Parathyroid adenoma (tissue), 2 donors: ENCODE measurements at regions not wholly inside any gene's neighbourhood (a gene's known extent, or its start where the extent isn't known, plus 50 kb on each side); places are given as distances from the start of the nearest gene placed in this dataset.

Experiments used
- H2AFZ ChIP-seq: fragments of 300-600 bp; sonication (generic); one replicate; pipeline ENCODE4 v1.7.0; 2017; ENCODE audit warnings: antibody characterized with exemption, mild to moderate bottlenecking
- H3K27ac ChIP-seq: fragments of 300-600 bp; sonication (generic); one replicate; pipeline ENCODE4 v1.7.0; 2017
- H3K27me3 ChIP-seq: fragments of 300-600 bp; sonication (generic); one replicate; pipeline ENCODE4 v1.7.0; 2017; ENCODE audit warnings: low read length; ENCODE audit not compliant: control insufficient read depth, insufficient read depth
- H3K36me3 ChIP-seq: fragments of 300-600 bp; sonication (generic); one replicate; pipeline ENCODE4 v1.7.0; 2017; ENCODE audit warnings: low read length; ENCODE audit not compliant: control insufficient read depth, insufficient read depth
- H3K4me1 ChIP-seq: fragments of 300-600 bp; sonication (generic); one replicate; pipeline ENCODE4 v1.7.0; 2017; ENCODE audit warnings: control low read depth
- H3K4me2 ChIP-seq: fragments of 300-600 bp; sonication (generic); one replicate; pipeline ENCODE4 v1.7.0; 2017; ENCODE audit warnings: low read length
- H3K4me3 ChIP-seq: fragments of 300-600 bp; sonication (generic); one replicate; pipeline ENCODE4 v1.7.0; 2017; ENCODE audit warnings: low read depth, low read length
- H3K79me2 ChIP-seq: fragments of 300-600 bp; sonication (generic); one replicate; pipeline ENCODE4 v1.7.0; 2017; ENCODE audit warnings: control low read depth
- H3K9ac ChIP-seq: fragments of 300-600 bp; sonication (generic); one replicate; pipeline ENCODE4 v1.7.0; 2017; ENCODE audit warnings: mild to moderate bottlenecking
- H3K9me3 ChIP-seq: fragments of 300-600 bp; sonication (generic); one replicate; pipeline ENCODE4 v1.7.0; 2017; ENCODE audit warnings: low read length; ENCODE audit not compliant: control insufficient read depth
- TF ChIP-seq, protein P1 (sequence below): fragments of 300-600 bp; sonication (generic); IDR thresholded peaks from one replicate; pipeline ENCODE4 v1.7.0; 2017; ENCODE audit warnings: antibody characterized with exemption, mild to moderate bottlenecking
- donor health status: primary hyperparathyroidism.

DNA sequence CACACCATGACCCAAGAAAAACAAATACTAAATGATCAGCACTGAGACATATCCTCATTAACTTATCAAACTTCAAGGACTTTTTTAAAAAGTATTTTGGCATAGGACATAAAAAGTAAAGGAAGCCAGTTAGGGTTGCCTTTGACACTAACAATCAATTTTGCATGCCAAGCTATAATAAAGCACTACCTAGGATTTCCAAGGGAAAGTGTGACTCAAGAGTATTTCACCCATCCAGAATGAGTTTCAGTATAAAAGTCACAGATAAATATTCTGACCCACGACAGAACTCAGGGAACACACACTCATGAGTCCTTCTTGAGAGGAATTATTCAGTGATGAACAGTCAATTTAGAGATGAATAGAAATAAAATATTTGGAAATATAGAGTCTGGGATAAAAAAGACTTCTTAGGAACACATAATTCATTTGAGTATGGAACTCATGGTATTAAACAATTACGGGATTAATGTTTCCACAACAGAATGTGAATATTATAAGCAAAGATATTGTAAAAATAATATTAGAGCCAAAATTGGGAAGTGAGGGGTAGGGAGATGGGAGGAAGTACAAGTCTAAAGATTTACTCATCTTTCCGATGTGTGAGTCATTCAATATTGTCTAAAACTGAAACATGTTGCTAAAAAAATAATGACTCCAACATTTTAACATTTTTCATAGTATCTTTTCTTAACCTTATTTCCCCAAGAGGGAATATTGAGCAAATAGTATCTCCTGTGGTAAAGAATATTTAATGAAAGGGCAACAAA, 143.5 kb upstream of the LNX1 start:
- Histone ChIP-seq H3K27ac (no peak overlapping the region), H3K4me3 (no peak overlapping the region), H3K9me3 (no peaks in the 10 kb centered on the region), H3K27me3 (no peaks in the 10 kb centered on the region), H3K4me1 (no peaks in the 10 kb centered on the region), H2AFZ (no peak overlapping the region), H3K4me2 (no peak overlapping the region), H3K79me2 (no peaks in the 10 kb centered on the region), H3K9ac (no peak overlapping the region), H3K36me3 (no peaks in the 10 kb centered on the region)
- TF ChIP-seq, protein P1, sequence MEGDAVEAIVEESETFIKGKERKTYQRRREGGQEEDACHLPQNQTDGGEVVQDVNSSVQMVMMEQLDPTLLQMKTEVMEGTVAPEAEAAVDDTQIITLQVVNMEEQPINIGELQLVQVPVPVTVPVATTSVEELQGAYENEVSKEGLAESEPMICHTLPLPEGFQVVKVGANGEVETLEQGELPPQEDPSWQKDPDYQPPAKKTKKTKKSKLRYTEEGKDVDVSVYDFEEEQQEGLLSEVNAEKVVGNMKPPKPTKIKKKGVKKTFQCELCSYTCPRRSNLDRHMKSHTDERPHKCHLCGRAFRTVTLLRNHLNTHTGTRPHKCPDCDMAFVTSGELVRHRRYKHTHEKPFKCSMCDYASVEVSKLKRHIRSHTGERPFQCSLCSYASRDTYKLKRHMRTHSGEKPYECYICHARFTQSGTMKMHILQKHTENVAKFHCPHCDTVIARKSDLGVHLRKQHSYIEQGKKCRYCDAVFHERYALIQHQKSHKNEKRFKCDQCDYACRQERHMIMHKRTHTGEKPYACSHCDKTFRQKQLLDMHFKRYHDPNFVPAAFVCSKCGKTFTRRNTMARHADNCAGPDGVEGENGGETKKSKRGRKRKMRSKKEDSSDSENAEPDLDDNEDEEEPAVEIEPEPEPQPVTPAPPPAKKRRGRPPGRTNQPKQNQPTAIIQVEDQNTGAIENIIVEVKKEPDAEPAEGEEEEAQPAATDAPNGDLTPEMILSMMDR = no peak

DNA sequence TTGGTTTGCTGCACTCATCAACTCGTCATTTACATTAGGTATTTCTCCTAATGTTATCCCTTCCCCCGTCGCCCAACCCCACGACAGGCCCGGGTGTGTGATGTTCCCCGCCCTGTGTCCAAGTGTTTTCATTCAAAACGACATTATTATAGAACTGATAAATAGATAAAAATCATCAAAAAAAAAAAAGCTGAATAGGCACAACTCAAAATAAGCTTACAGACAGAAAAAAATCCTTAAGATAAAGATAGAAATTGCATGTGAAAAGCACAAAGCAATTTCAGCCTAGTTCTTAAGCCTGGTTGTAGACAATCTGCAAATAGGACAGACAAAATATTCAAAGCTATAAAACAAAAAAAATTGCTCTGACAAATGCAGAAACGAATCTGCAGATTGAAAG, 142.9 kb upstream of the LNX1 start:
- no peaks in the 10 kb centered on the region for H3K9me3 ChIP-seq
- H3K4me3 ChIP-seq = no peak overlapping the region
- H3K79me2 ChIP-seq = no peaks in the 10 kb centered on the region
- H3K4me1 ChIP-seq = no peaks in the 10 kb centered on the region
- H3K36me3 ChIP-seq = no peaks in the 10 kb centered on the region
- no peak overlapping the region for H3K4me2 ChIP-seq
- H3K27ac ChIP-seq = no peak overlapping the region
- H3K27me3 ChIP-seq = no peaks in the 10 kb centered on the region
- TF ChIP-seq, protein P1 = no peak
- H2AFZ ChIP-seq = no peak overlapping the region
- H3K9ac ChIP-seq = no peak overlapping the region

DNA sequence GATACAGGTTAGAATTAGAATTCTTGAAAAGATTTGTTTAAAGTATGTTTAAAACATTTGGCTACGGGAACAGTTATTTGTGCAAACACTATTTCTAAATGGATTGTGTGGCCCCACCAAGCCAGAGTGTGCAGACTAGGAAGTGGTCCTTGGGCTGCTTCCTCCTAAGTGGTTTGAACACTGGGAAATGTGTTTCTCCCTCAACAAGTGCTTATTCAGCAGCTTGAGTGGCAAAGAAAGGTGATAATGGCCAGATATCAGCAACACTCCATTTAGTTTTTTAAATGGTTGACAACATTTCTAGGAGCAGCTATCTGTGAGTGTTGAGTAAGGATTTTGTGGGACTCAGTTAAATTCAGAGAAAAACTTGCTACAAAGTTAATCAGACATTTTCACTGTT, 141.4 kb upstream of the LNX1 start:
- Histone ChIP-seq H3K4me1 (no peaks in the 10 kb centered on the region), H3K9me3 (no peaks in the 10 kb centered on the region), H3K79me2 (no peaks in the 10 kb centered on the region), H2AFZ (no peak overlapping the region), H3K9ac (no peak overlapping the region), H3K4me2 (no peak overlapping the region), H3K4me3 (no peak overlapping the region), H3K36me3 (no peaks in the 10 kb centered on the region), H3K27ac (no peak overlapping the region), H3K27me3 (no peaks in the 10 kb centered on the region)
- TF ChIP-seq, protein P1 = no peak

DNA sequence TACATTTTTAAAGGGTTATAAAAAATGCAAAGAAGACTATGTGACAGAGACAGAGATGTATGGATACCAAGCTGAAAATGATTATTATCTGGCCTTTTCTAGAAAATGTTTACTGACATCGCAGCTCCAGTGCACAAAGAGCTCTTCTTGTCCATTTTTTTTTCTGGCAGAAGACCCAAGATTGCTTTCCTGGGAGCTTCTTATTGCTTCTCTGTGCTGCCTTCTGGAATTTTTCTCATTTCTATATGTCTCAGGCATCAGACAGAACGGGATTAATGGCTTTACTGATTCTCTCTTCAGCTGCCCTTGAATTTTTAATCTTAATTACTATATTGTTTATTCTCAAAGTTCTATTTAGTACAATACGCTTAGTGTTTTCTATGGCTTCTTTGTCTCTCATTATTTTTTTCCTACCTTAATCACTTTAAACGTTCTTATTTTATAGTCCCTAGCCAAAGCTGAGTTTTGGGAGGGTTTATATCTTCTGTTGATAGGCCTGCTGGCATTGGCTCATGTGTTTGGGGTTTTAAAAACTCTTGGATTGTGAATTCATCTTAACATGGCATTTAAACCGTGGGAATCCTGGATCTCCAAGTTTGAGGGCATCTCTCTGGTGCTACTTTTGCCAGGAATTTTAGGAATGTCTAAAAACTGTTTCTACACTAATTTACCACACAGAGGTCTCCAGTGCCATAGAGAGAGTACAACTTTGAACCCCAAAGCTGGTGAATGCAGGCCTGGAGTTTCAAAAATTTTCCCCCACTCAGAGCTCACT, 138.9 kb upstream of the LNX1 start:
- H2AFZ ChIP-seq = no peak overlapping the region
- H3K9ac ChIP-seq = no peak overlapping the region
- no peaks in the 10 kb centered on the region for H3K27me3 ChIP-seq
- no peaks in the 10 kb centered on the region for H3K36me3 ChIP-seq
- H3K4me2 ChIP-seq = no peak overlapping the region
- H3K4me3 ChIP-seq = no peak overlapping the region
- no peaks in the 10 kb centered on the region for H3K79me2 ChIP-seq
- TF ChIP-seq, protein P1 = no peak
- H3K4me1 ChIP-seq = no peaks in the 10 kb centered on the region
- no peak overlapping the region for H3K27ac ChIP-seq
- H3K9me3 ChIP-seq = no peaks in the 10 kb centered on the region
